Progenitor cell of endocrine pancreas (in vitro differentiated cells): ENCODE measurements at regions not wholly inside any gene's neighbourhood (a gene's known extent, or its start where the extent isn't known, plus 50 kb on each side); places are given as distances from the start of the nearest gene placed in this dataset.

ENCODE experiments used
- DNase-seq: peaks from one replicate; pipeline ENCODE4 v3.0.0; 2021; ENCODE audit warnings: low spot score; ENCODE audit not compliant: unreplicated experiment
- H3K27ac Mint-ChIP-seq: 2 replicates; pipeline ENCODE4 v1.8.0; 2021; ENCODE audit warnings: mild to moderate bottlenecking, moderate library complexity, mixed read lengths
- H3K27me3 Mint-ChIP-seq: 2 replicates; pipeline ENCODE4 v1.8.0; 2021; ENCODE audit warnings: mixed read lengths
- H3K36me3 Mint-ChIP-seq: 2 replicates; pipeline ENCODE4 v1.8.0; 2022; ENCODE audit warnings: mixed read lengths; ENCODE audit not compliant: insufficient read depth
- H3K4me1 Mint-ChIP-seq: 2 replicates; pipeline ENCODE4 v1.8.0; 2021; ENCODE audit warnings: low read depth, mixed read lengths
- H3K4me3 Mint-ChIP-seq: 2 replicates; pipeline ENCODE4 v1.8.0; 2021; ENCODE audit warnings: low read depth, mild to moderate bottlenecking, moderate library complexity, mixed read lengths
- H3K9me3 Mint-ChIP-seq: 2 replicates; pipeline ENCODE4 v1.8.0; 2021; ENCODE audit warnings: low read depth, mixed read lengths
- CTCF ChIP-seq: fragments of 200-600 bp; sonication (generic); IDR thresholded peaks from one replicate; pipeline ENCODE4 v1.5.0; 2021; ENCODE audit warnings: antibody characterized with exemption, mild to moderate bottlenecking; ENCODE audit not compliant: unreplicated experiment

GRCh38 chr15:97026781-97027180 lies 696.3 kb downstream of the NR2F2 start:
- Mint-ChIP-seq H3K4me1 (peaks cover 7% of the 10 kb centered on the region), H3K4me3 (no peak overlapping the region), H3K27me3 (peaks cover 13% of the 10 kb centered on the region), H3K36me3 (peaks cover 2% of the 10 kb centered on the region), H3K9me3 (peaks cover 20% of the 10 kb centered on the region), H3K27ac (no peak overlapping the region)
- no peak for DNase-seq
- no peak for TF ChIP-seq CTCF

GRCh38 chr15:97027772-97028171 lies 697.3 kb downstream of the NR2F2 start:
- Mint-ChIP-seq H3K9me3 (peaks cover 26% of the 10 kb centered on the region), H3K36me3 (peaks cover 2% of the 10 kb centered on the region), H3K27ac (no peak overlapping the region), H3K4me1 (peaks cover 5% of the 10 kb centered on the region), H3K27me3 (peaks cover 8% of the 10 kb centered on the region), H3K4me3 (no peak overlapping the region)
- TF ChIP-seq CTCF: no peak
- DNase-seq: no peak

GRCh38 chr15:97030251-97030650 lies 699.8 kb downstream of the NR2F2 start:
- peaks cover 26% of the 10 kb centered on the region for H3K9me3 Mint-ChIP-seq

GRCh38 chr15:97036301-97036700 lies 705.8 kb downstream of the NR2F2 start:
- Mint-ChIP-seq H3K36me3 (no peaks in the 10 kb centered on the region), H3K9me3 (peaks cover 18% of the 10 kb centered on the region), H3K4me1 (no peaks in the 10 kb centered on the region), H3K27me3 (peaks cover 2% of the 10 kb centered on the region), H3K4me3 (no peak overlapping the region), H3K27ac (no peak overlapping the region)
- DNase-seq: no peak
- no peak for TF ChIP-seq CTCF

More at GRCh38 chr15:97030251-97030650, 699.8 kb downstream of the NR2F2 start:
- Mint-ChIP-seq H3K4me3 (no peak overlapping the region), H3K4me1 (no peaks in the 10 kb centered on the region), H3K36me3 (peaks cover 2% of the 10 kb centered on the region), H3K27me3 (no peaks in the 10 kb centered on the region), H3K27ac (no peak overlapping the region)
- DNase-seq: no peak
- no peak for TF ChIP-seq CTCF

- no peak overlapping the region for H3K4me3 Mint-ChIP-seq
These were observed 706.6 kb downstream of the NR2F2 start for GRCh38 chr15:97037080-97037479.

More at GRCh38 chr15:97037080-97037479, 706.6 kb downstream of the NR2F2 start:
- DNase-seq: no peak
- Mint-ChIP-seq H3K36me3 (no peaks in the 10 kb centered on the region), H3K27me3 (peaks cover 2% of the 10 kb centered on the region), H3K27ac (no peak overlapping the region), H3K9me3 (peaks cover 10% of the 10 kb centered on the region), H3K4me1 (no peaks in the 10 kb centered on the region)
- no peak for TF ChIP-seq CTCF
